Breast epithelium (tissue), 3 donors: ENCODE measurements at regions not wholly inside any gene's neighbourhood (a gene's known extent, or its start where the extent isn't known, plus 50 kb on each side); places are given as distances from the start of the nearest gene placed in this dataset.

ENCODE experiments used
- CTCF ChIP-seq, 3 donors: fragments of 450-650 bp; IDR thresholded peaks; one replicate each; pipeline ENCODE4 v1.5.1; 2016 to 2017; ENCODE audit warnings: antibody characterized with exemption in 3 of 3, mild to moderate bottlenecking in 3 of 3, moderate library complexity in 3 of 3
- POLR2AphosphoS5 ChIP-seq, 3 donors: sonication (generic); formaldehyde crosslinking; IDR thresholded peaks; one replicate each; pipeline ENCODE4 v1.6.1; 2017; ENCODE audit warnings: antibody characterized with exemption in 3 of 3

- TF ChIP-seq POLR2AphosphoS5 (IDR thresholded peaks at IDR 0.05) (no peak), CTCF (IDR thresholded peaks at IDR 0.05) (no peak)
These were observed 68.4 kb upstream of the KLF13 start for GRCh38 chr15:31258260-31258659.
